Fibroblast of skin of right quadriceps (primary cell): ENCODE measurements at regions not wholly inside any gene's neighbourhood (a gene's known extent, or its start where the extent isn't known, plus 50 kb on each side); places are given as distances from the start of the nearest gene placed in this dataset.

Experiments
- DNase-seq: peaks from one replicate; pipeline ENCODE4 v3.0.0-alpha.2; 2013

- no peak for DNase-seq
Measured at GRCh38 chr5:167777746-167778145, 513.7 kb upstream of the WWC1 start.

GRCh38 chr5:167778228-167778627 lies 513.2 kb upstream of the WWC1 start:
- DNase-seq, result no peak

GRCh38 chr5:167779644-167780043 lies 511.8 kb upstream of the WWC1 start:
- DNase-seq, result no peak

- no peak for DNase-seq
Measured at GRCh38 chr5:167780177-167780576, 511.3 kb upstream of the WWC1 start.

GRCh38 chr5:167783145-167783817 lies 508.2 kb upstream of the WWC1 start:
- DNase-seq, result peak; percentile 44

- DNase-seq, result no peak
Measured at GRCh38 chr5:167785106-167785505, 506.3 kb upstream of the WWC1 start.

- no peak for DNase-seq
Measured at GRCh38 chr5:167785901-167786300, 505.5 kb upstream of the WWC1 start.

- DNase-seq, result peak; percentile 77
Measured at GRCh38 chr5:167786871-167787578, 504.4 kb upstream of the WWC1 start.

GRCh38 chr5:167790045-167790444 lies 501.4 kb upstream of the WWC1 start:
- DNase-seq, result no peak

- DNase-seq, result peak; percentile 81
Measured at GRCh38 chr5:167790462-167791260, 500.8 kb upstream of the WWC1 start.

GRCh38 chr5:167792514-167792913 lies 498.9 kb upstream of the WWC1 start:
- DNase-seq, result no peak

GRCh38 chr5:167793700-167794099 lies 497.7 kb upstream of the WWC1 start:
- no peak for DNase-seq

GRCh38 chr5:167794121-167794520 lies 497.3 kb upstream of the WWC1 start:
- no peak for DNase-seq

- DNase-seq, result peak; percentile 59
Measured at GRCh38 chr5:167796672-167797071, 494.8 kb upstream of the WWC1 start.

GRCh38 chr5:167797933-167798332 lies 493.5 kb upstream of the WWC1 start:
- no peak for DNase-seq

GRCh38 chr5:167798448-167798847 lies 493.0 kb upstream of the WWC1 start:
- DNase-seq, result no peak

GRCh38 chr5:167800427-167800826 lies 491.0 kb upstream of the WWC1 start:
- no peak for DNase-seq

GRCh38 chr5:167801999-167802398 lies 489.4 kb upstream of the WWC1 start:
- no peak for DNase-seq

GRCh38 chr5:167802755-167803431 lies 488.6 kb upstream of the WWC1 start:
- peak; percentile 88 for DNase-seq

- no peak for DNase-seq
Measured at GRCh38 chr5:167804512-167805220, 486.8 kb upstream of the WWC1 start.

- no peak for DNase-seq
Measured at GRCh38 chr5:167810573-167810972, 480.9 kb upstream of the WWC1 start.

GRCh38 chr5:167812871-167813270 lies 478.6 kb upstream of the WWC1 start:
- no peak for DNase-seq

GRCh38 chr5:167813389-167813788 lies 478.1 kb upstream of the WWC1 start:
- DNase-seq, result peak; percentile 61
